ENCODE measurements at regions not wholly inside any gene's neighbourhood (a gene's known extent, or its start where the extent isn't known, plus 50 kb on each side); places are given as distances from the start of the nearest gene placed in this dataset.

- TF ChIP-seq CTCF (IDR thresholded peaks at IDR 0.05) = no peak
- intact Hi-C loops (cut with DNase I) = no loop called here
- Histone ChIP-seq H3K27ac (no peak overlapping the region), H3K36me3 (no peaks in the 10 kb centered on the region), H3K9me3 (no peaks in the 10 kb centered on the region), H3K4me3 (no peak overlapping the region), H3K27me3 (no peaks in the 10 kb centered on the region), H3K4me1 (no peaks in the 10 kb centered on the region)
- no peak for ATAC-seq
- FAIRE-seq = no peak
- no peak for DNase-seq
- WGBS, 2 donors = 72 to 77% methylated on average over 1 of the region's 1 CpG
Observed at GRCh38 chr1:199287647-199288046, 648.8 kb downstream of the PTPRC start.

GRCh38 chr1:199290186-199290585 is 651.3 kb downstream of the PTPRC start:
- ATAC-seq (no peak), FAIRE-seq (no peak), DNase-seq (no peak)
- Histone ChIP-seq H3K36me3 (no peaks in the 10 kb centered on the region), H3K4me1 (no peaks in the 10 kb centered on the region), H3K27ac (no peak overlapping the region), H3K9me3 (no peaks in the 10 kb centered on the region), H3K4me3 (no peak overlapping the region), H3K27me3 (no peaks in the 10 kb centered on the region)
- no peak for TF ChIP-seq CTCF (IDR thresholded peaks at IDR 0.05)
- intact Hi-C loops (cut with DNase I) = no loop called here

- Histone ChIP-seq H3K4me3 (no peak overlapping the region), H3K27ac (no peak overlapping the region), H3K36me3 (no peaks in the 10 kb centered on the region), H3K27me3 (no peaks in the 10 kb centered on the region), H3K4me1 (no peaks in the 10 kb centered on the region), H3K9me3 (no peaks in the 10 kb centered on the region)
- DNase-seq (no peak), FAIRE-seq (no peak), ATAC-seq (no peak)
- intact Hi-C loops (cut with DNase I) = no loop called here
- no peak for TF ChIP-seq CTCF (IDR thresholded peaks at IDR 0.05)
- whole genome bisulfite sequencing, 2 donors = 56 to 63% methylated on average over 2 of the region's 2 CpGs
Observed at GRCh38 chr1:199291022-199291740, 652.3 kb downstream of the PTPRC start.

GRCh38 chr1:199292896-199293295 is 654.1 kb downstream of the PTPRC start:
- ATAC-seq (no peak), DNase-seq (no peak), FAIRE-seq (no peak)
- no peaks in the 10 kb centered on the region for H3K9me3 ChIP-seq
- intact Hi-C loops (cut with DNase I) = no loop called here
- 60 to 81% methylated on average over 1 of the region's 1 CpG for WGBS, 2 donors
- no peaks in the 10 kb centered on the region for H3K4me1 ChIP-seq
- no peak overlapping the region for H3K27ac ChIP-seq
- TF ChIP-seq CTCF (IDR thresholded peaks at IDR 0.05) = no peak
- no peaks in the 10 kb centered on the region for H3K27me3 ChIP-seq
- H3K4me3 ChIP-seq = no peak overlapping the region
- H3K36me3 ChIP-seq = no peaks in the 10 kb centered on the region

- ATAC-seq (no peak), DNase-seq (no peak), FAIRE-seq (no peak)
- Histone ChIP-seq H3K27ac (no peak overlapping the region), H3K36me3 (no peaks in the 10 kb centered on the region), H3K27me3 (no peaks in the 10 kb centered on the region), H3K4me1 (no peaks in the 10 kb centered on the region), H3K4me3 (no peak overlapping the region), H3K9me3 (no peaks in the 10 kb centered on the region)
- no peak for TF ChIP-seq CTCF (IDR thresholded peaks at IDR 0.05)
- intact Hi-C loops (cut with DNase I) = no loop called here
- 53 to 61% methylated on average over 3 of the region's 3 CpGs for WGBS, 2 donors
Observed at GRCh38 chr1:199295107-199295506, 656.3 kb downstream of the PTPRC start.
